ENCODE measurements at regions not wholly inside any gene's neighbourhood (a gene's known extent, or its start where the extent isn't known, plus 50 kb on each side); places are given as distances from the start of the nearest gene placed in this dataset.

GRCh38 chr9:3773362-3774060 lies 247.7 kb upstream of the RFX3 start:
- H3K4me1 ChIP-seq = no peaks in the 10 kb centered on the region
- no peak for TF ChIP-seq POLR2A (IDR thresholded peaks at IDR 0.05)
- TF ChIP-seq CTCF (IDR thresholded peaks at IDR 0.05) = no peak
- DNase-seq = no peak
- H3K27me3 ChIP-seq = no peaks in the 10 kb centered on the region
- H3K36me3 ChIP-seq = no peaks in the 10 kb centered on the region
- no peaks in the 10 kb centered on the region for H3K9me3 ChIP-seq
- H3K27ac ChIP-seq = no peak overlapping the region
- intact Hi-C loops (cut with DNase I; ENCODE audit: low total_unique reads) = no loop called here
- no peak overlapping the region for H3K4me3 ChIP-seq

GRCh38 chr9:3769646-3770045 lies 243.8 kb upstream of the RFX3 start:
- DNase-seq = no peak
- H3K27me3 ChIP-seq = no peaks in the 10 kb centered on the region
- no peaks in the 10 kb centered on the region for H3K36me3 ChIP-seq
- intact Hi-C loops (cut with DNase I; ENCODE audit: low total_unique reads) = no loop called here
- no peaks in the 10 kb centered on the region for H3K9me3 ChIP-seq
- TF ChIP-seq CTCF (IDR thresholded peaks at IDR 0.05) (no peak), POLR2A (IDR thresholded peaks at IDR 0.05) (no peak)
- H3K27ac ChIP-seq = peak overlapping the region in 1 of 2 donors; percentile 42
- H3K4me3 ChIP-seq = no peak overlapping the region
- H3K4me1 ChIP-seq = no peaks in the 10 kb centered on the region

- Histone ChIP-seq H3K4me3 (no peak overlapping the region), H3K4me1 (no peaks in the 10 kb centered on the region), H3K27me3 (no peaks in the 10 kb centered on the region), H3K27ac (peak overlapping the region in 1 of 2 donors; percentile 42), H3K9me3 (no peaks in the 10 kb centered on the region), H3K36me3 (no peaks in the 10 kb centered on the region)
- TF ChIP-seq CTCF (IDR thresholded peaks at IDR 0.05) (no peak), POLR2A (IDR thresholded peaks at IDR 0.05) (no peak)
- DNase-seq = peak; percentile 43 to 52
- intact Hi-C loops (cut with DNase I; ENCODE audit: low total_unique reads) = no loop called here
Measured at GRCh38 chr9:3768712-3769457, 243.1 kb upstream of the RFX3 start.

- DNase-seq = no peak
- no peaks in the 10 kb centered on the region for H3K27me3 ChIP-seq
- TF ChIP-seq CTCF (IDR thresholded peaks at IDR 0.05) (no peak), POLR2A (IDR thresholded peaks at IDR 0.05) (no peak)
- no peaks in the 10 kb centered on the region for H3K4me1 ChIP-seq
- no peak overlapping the region for H3K4me3 ChIP-seq
- intact Hi-C loops (cut with DNase I; ENCODE audit: low total_unique reads) = no loop called here
- H3K36me3 ChIP-seq = no peaks in the 10 kb centered on the region
- no peak overlapping the region for H3K27ac ChIP-seq
- no peaks in the 10 kb centered on the region for H3K9me3 ChIP-seq
Measured at GRCh38 chr9:3768286-3768685, 242.5 kb upstream of the RFX3 start.

GRCh38 chr9:3762076-3762475 lies 236.3 kb upstream of the RFX3 start:
- H3K9me3 ChIP-seq = no peaks in the 10 kb centered on the region
- intact Hi-C loops (cut with DNase I; ENCODE audit: low total_unique reads) = no loop called here
- no peak overlapping the region for H3K27ac ChIP-seq
- no peaks in the 10 kb centered on the region for H3K36me3 ChIP-seq
- TF ChIP-seq POLR2A (IDR thresholded peaks at IDR 0.05) = no peak
- no peak for TF ChIP-seq CTCF (IDR thresholded peaks at IDR 0.05)
- H3K4me1 ChIP-seq = no peaks in the 10 kb centered on the region
- no peak overlapping the region for H3K4me3 ChIP-seq
- no peak for DNase-seq
- H3K27me3 ChIP-seq = no peaks in the 10 kb centered on the region

Measured in uterus (tissue), 3 donors.